Naive thymus-derived CD4-positive, alpha-beta T cell (primary cell): ENCODE measurements at regions not wholly inside any gene's neighbourhood (a gene's known extent, or its start where the extent isn't known, plus 50 kb on each side); places are given as distances from the start of the nearest gene placed in this dataset.

ENCODE experiments used
- ATAC-seq: fragments of 150-1000 bp; cut with Tn5 transposase; 2 replicates; pipeline ENCODE4 v1.10.0; 2021; ENCODE audit warnings: mild to moderate bottlenecking, moderate library complexity
- CTCF ChIA-PET: fragments of 350-600 bp; sonication (Branson Sonifier 250); formaldehyde crosslinking; loops from one replicate; lab custom pipeline; 2021; ENCODE audit warnings: antibody characterized with exemption; lab: Charles Lee
- POLR2A ChIA-PET: fragments of 350-600 bp; sonication (Branson Sonifier 250); formaldehyde crosslinking; loops from one replicate; lab custom pipeline; 2021; ENCODE audit warnings: antibody characterized with exemption, inconsistent platforms; lab: Charles Lee
- DNase-seq, 9 donors: peaks; one replicate each; pipeline versions ENCODE4 v3.0.0 to v3.0.0-alpha.2; 2020 to 2022; ENCODE audit warnings: mixed read lengths in 1 of 9
- H3K27ac ChIP-seq: one replicate; pipeline ENCODE4 v1.7.0; 2013; ENCODE audit warnings: mild to moderate bottlenecking, low read depth, low read length, moderate library complexity
- H3K27me3 ChIP-seq, 2 donors: one replicate each; pipeline ENCODE4 v1.7.0; 2013; ENCODE audit warnings: low read length in 2 of 2, mild to moderate bottlenecking in 2 of 2, moderate library complexity in 2 of 2; ENCODE audit not compliant: control insufficient read depth in 2 of 2, insufficient read depth in 2 of 2
- H3K36me3 ChIP-seq, 3 experiments: 1 replicate in 2 of 3; 2 replicates in 1 of 3; pipeline ENCODE4 v1.7.0; 2013; ENCODE audit warnings: low read length in 3 of 3, mild to moderate bottlenecking in 3 of 3, moderate library complexity in 1 of 3; ENCODE audit not compliant: insufficient read depth in 3 of 3, control insufficient read depth in 2 of 3
- H3K4me1 ChIP-seq, 2 donors: one replicate each; pipeline ENCODE4 v1.7.0; 2013; ENCODE audit warnings: low read length in 2 of 2, mild to moderate bottlenecking in 2 of 2, moderate library complexity in 1 of 2; ENCODE audit not compliant: control insufficient read depth in 2 of 2, insufficient read depth in 2 of 2
- H3K4me3 ChIP-seq: 2 replicates; pipeline ENCODE4 v1.7.0; 2013; ENCODE audit warnings: mild to moderate bottlenecking, low read length
- H3K9me3 ChIP-seq, 3 experiments: 1 replicate in 2 of 3; 2 replicates in 1 of 3; pipeline ENCODE4 v1.7.0; 2013; ENCODE audit warnings: low read length in 3 of 3; ENCODE audit not compliant: control insufficient read depth in 2 of 3
- H3K27ac Mint-ChIP-seq, 9 donors: one replicate each; pipeline ENCODE4 v1.8.0; 2020 to 2022; ENCODE audit warnings: mixed read lengths in 9 of 9, mild to moderate bottlenecking in 8 of 9, moderate library complexity in 5 of 9, inconsistent platforms in 2 of 9
- H3K27me3 Mint-ChIP-seq, 5 donors: one replicate each; pipeline ENCODE4 v1.8.0; 2021 to 2022; ENCODE audit warnings: mixed read lengths in 5 of 5, mild to moderate bottlenecking in 1 of 5
- H3K36me3 Mint-ChIP-seq, 5 donors: one replicate each; pipeline ENCODE4 v1.8.0; 2020 to 2022; ENCODE audit warnings: mixed read lengths in 5 of 5, mild to moderate bottlenecking in 3 of 5, inconsistent platforms in 1 of 5
- H3K4me1 Mint-ChIP-seq, 7 donors: one replicate each; pipeline ENCODE4 v1.8.0; 2020 to 2022; ENCODE audit warnings: mixed read lengths in 7 of 7, mild to moderate bottlenecking in 3 of 7, inconsistent platforms in 1 of 7
- H3K4me3 Mint-ChIP-seq, 10 donors: one replicate each; pipeline ENCODE4 v1.8.0; 2020 to 2022; ENCODE audit warnings: mild to moderate bottlenecking in 10 of 10, mixed read lengths in 10 of 10, moderate library complexity in 6 of 10, inconsistent platforms in 2 of 10
- H3K9me3 Mint-ChIP-seq, 11 donors: one replicate each; pipeline ENCODE4 v1.8.0; 2020 to 2022; ENCODE audit warnings: mixed read lengths in 11 of 11, mild to moderate bottlenecking in 4 of 11, inconsistent platforms in 1 of 11, moderate library complexity in 1 of 11
- intact Hi-C, 2 donors: fragments of 100-400 bp; cut with micrococcal nuclease; formaldehyde crosslinking; loops; one replicate each; pipeline ENCODE4 v1.15.1; 2023

GRCh38 chr3:23735535-23736326 is 70.0 kb upstream of the UBE2E1 start:
- Histone ChIP-seq H3K4me1 (no peaks in the 10 kb centered on the region), H3K4me3 (no peak overlapping the region), H3K27ac (no peak overlapping the region), H3K27me3 (no peaks in the 10 kb centered on the region), H3K9me3 (no peaks in the 10 kb centered on the region), H3K36me3 (no peaks in the 10 kb centered on the region)
- H3K27ac Mint-ChIP-seq: no peak overlapping the region
- intact Hi-C loops: no loop called here
- ATAC-seq: no peak
- H3K36me3 Mint-ChIP-seq: no peaks in the 10 kb centered on the region
- peaks cover 0 to 1% (median 0%) of the 10 kb centered on the region in 11 donors for H3K9me3 Mint-ChIP-seq
- CTCF ChIA-PET: no interaction called here
- no peak overlapping the region for H3K4me3 Mint-ChIP-seq
- H3K4me1 Mint-ChIP-seq: peaks cover 0 to 8% (median 0%) of the 10 kb centered on the region in 7 donors
- H3K27me3 Mint-ChIP-seq: peaks cover 0 to 18% (median 7%) of the 10 kb centered on the region in 5 donors
- DNase-seq: no peak
- POLR2A ChIA-PET: no interaction called here

- Mint-ChIP-seq H3K27me3 (peaks cover 0 to 25% (median 5%) of the 10 kb centered on the region in 5 donors), H3K27ac (no peak overlapping the region), H3K4me1 (peaks cover 0 to 12% (median 0%) of the 10 kb centered on the region in 7 donors), H3K4me3 (no peak overlapping the region), H3K9me3 (no peaks in the 10 kb centered on the region), H3K36me3 (no peaks in the 10 kb centered on the region)
- intact Hi-C loops: no loop called here
- no peak for DNase-seq
- Histone ChIP-seq H3K27ac (no peak overlapping the region), H3K27me3 (no peaks in the 10 kb centered on the region), H3K4me3 (no peak overlapping the region), H3K9me3 (no peaks in the 10 kb centered on the region), H3K4me1 (no peaks in the 10 kb centered on the region), H3K36me3 (no peaks in the 10 kb centered on the region)
- ChIA-PET CTCF (no interaction called here), POLR2A (no interaction called here)
- ATAC-seq: no peak
Measured at GRCh38 chr3:23738944-23739343, 66.8 kb upstream of the UBE2E1 start.

- no peak overlapping the region for H3K4me3 Mint-ChIP-seq
- ATAC-seq: peak; percentile 66
- Histone ChIP-seq H3K27ac (no peak overlapping the region), H3K27me3 (no peaks in the 10 kb centered on the region), H3K4me1 (no peaks in the 10 kb centered on the region), H3K36me3 (no peaks in the 10 kb centered on the region), H3K4me3 (no peak overlapping the region), H3K9me3 (no peaks in the 10 kb centered on the region)
- POLR2A ChIA-PET: no interaction called here
- H3K4me1 Mint-ChIP-seq: peaks cover 0 to 12% (median 0%) of the 10 kb centered on the region in 7 donors
- H3K27ac Mint-ChIP-seq: no peak overlapping the region
- H3K9me3 Mint-ChIP-seq: no peaks in the 10 kb centered on the region
- intact Hi-C loops: no loop called here
- H3K36me3 Mint-ChIP-seq: no peaks in the 10 kb centered on the region
- DNase-seq: no peak
- H3K27me3 Mint-ChIP-seq: peaks cover 0 to 25% (median 5%) of the 10 kb centered on the region in 5 donors
- CTCF ChIA-PET: no interaction called here
Measured at GRCh38 chr3:23739536-23739935, 66.2 kb upstream of the UBE2E1 start.

- peaks cover 0 to 27% (median 5%) of the 10 kb centered on the region in 5 donors for H3K27me3 Mint-ChIP-seq
- no peaks in the 10 kb centered on the region for H3K36me3 Mint-ChIP-seq
- DNase-seq: peak in 1 of 9 donors; percentile 38
- H3K4me1 Mint-ChIP-seq: peaks cover 0 to 12% (median 0%) of the 10 kb centered on the region in 7 donors
- intact Hi-C loops: no loop called here
- Histone ChIP-seq H3K27me3 (no peaks in the 10 kb centered on the region), H3K36me3 (no peaks in the 10 kb centered on the region), H3K4me3 (no peak overlapping the region), H3K27ac (no peak overlapping the region), H3K4me1 (no peaks in the 10 kb centered on the region), H3K9me3 (no peaks in the 10 kb centered on the region)
- ChIA-PET CTCF (no interaction called here), POLR2A (no interaction called here)
- H3K27ac Mint-ChIP-seq: no peak overlapping the region
- peak; percentile 45 for ATAC-seq
- no peaks in the 10 kb centered on the region for H3K9me3 Mint-ChIP-seq
- H3K4me3 Mint-ChIP-seq: no peak overlapping the region
Measured at GRCh38 chr3:23740517-23740965, 65.2 kb upstream of the UBE2E1 start.

- no peaks in the 10 kb centered on the region for H3K27me3 ChIP-seq
- intact Hi-C loops: no loop called here
Measured at GRCh38 chr3:23741036-23741706, 64.6 kb upstream of the UBE2E1 start.

GRCh38 chr3:23743141-23743784 is 62.5 kb upstream of the UBE2E1 start:
- H3K36me3 Mint-ChIP-seq: no peaks in the 10 kb centered on the region
- Histone ChIP-seq H3K36me3 (no peaks in the 10 kb centered on the region), H3K4me3 (no peak overlapping the region), H3K27me3 (no peaks in the 10 kb centered on the region), H3K27ac (no peak overlapping the region), H3K4me1 (no peaks in the 10 kb centered on the region), H3K9me3 (no peaks in the 10 kb centered on the region)
- no peak for ATAC-seq
- H3K27me3 Mint-ChIP-seq: peaks cover 0 to 22% (median 0%) of the 10 kb centered on the region in 5 donors
- CTCF ChIA-PET: no interaction called here
- no peaks in the 10 kb centered on the region for H3K9me3 Mint-ChIP-seq
- intact Hi-C loops: no loop called here
- H3K27ac Mint-ChIP-seq: no peak overlapping the region
- POLR2A ChIA-PET: no interaction called here
- no peak for DNase-seq
- H3K4me3 Mint-ChIP-seq: no peak overlapping the region
- peaks cover 0 to 12% (median 0%) of the 10 kb centered on the region in 7 donors for H3K4me1 Mint-ChIP-seq

More at GRCh38 chr3:23741036-23741706, 64.6 kb upstream of the UBE2E1 start:
- Mint-ChIP-seq H3K27ac (no peak overlapping the region), H3K9me3 (no peaks in the 10 kb centered on the region), H3K4me3 (no peak overlapping the region), H3K36me3 (no peaks in the 10 kb centered on the region), H3K27me3 (peaks cover 0 to 27% (median 5%) of the 10 kb centered on the region in 5 donors), H3K4me1 (peaks cover 0 to 12% (median 0%) of the 10 kb centered on the region in 7 donors)
- H3K36me3 ChIP-seq: no peaks in the 10 kb centered on the region
- no peaks in the 10 kb centered on the region for H3K4me1 ChIP-seq
- ATAC-seq (no peak), DNase-seq (no peak)
- H3K9me3 ChIP-seq: no peaks in the 10 kb centered on the region
- H3K27ac ChIP-seq: no peak overlapping the region
- POLR2A ChIA-PET: no interaction called here
- no peak overlapping the region for H3K4me3 ChIP-seq
- CTCF ChIA-PET: no interaction called here
